ENCODE measurements at regions not wholly inside any gene's neighbourhood (a gene's known extent, or its start where the extent isn't known, plus 50 kb on each side); places are given as distances from the start of the nearest gene placed in this dataset.

DNA sequence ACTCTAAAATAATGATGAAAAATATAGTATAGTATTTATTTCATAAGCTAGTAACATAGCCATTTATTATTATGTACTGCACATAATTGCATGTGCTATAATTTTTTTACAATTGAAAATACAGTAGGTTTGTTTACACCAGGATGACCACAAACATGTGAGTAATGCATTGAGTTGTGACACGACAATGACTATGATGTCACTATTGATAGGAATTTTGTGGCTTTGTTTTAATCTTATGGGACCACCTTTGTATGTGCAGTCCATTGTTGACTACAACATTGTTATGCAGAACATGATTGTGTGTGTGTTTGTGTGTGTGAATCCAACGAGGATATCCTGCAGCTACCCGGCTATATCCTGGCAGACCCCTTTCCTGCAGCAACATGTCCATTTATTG, 372.2 kb upstream of the MCTP2 start:
- Histone ChIP-seq H3K27me3 (no peaks in the 10 kb centered on the region), H3K4me3 (no peak overlapping the region), H3K79me2 (no peaks in the 10 kb centered on the region), H4K20me1 (ENCODE audit: insufficient read depth, poor library complexity, severe bottlenecking) (no peaks in the 10 kb centered on the region), H3K4me2 (no peak overlapping the region), H3K36me3 (replicated peaks; ENCODE audit: insufficient read depth, low read depth) (no peaks in the 10 kb centered on the region), H3K9me2 (replicated peaks; ENCODE audit: insufficient read depth) (no peaks in the 10 kb centered on the region), H3K9me3 (ENCODE audit: low read depth) (no peaks in the 10 kb centered on the region), H3K27ac (no peak overlapping the region), H2AFZ (no peak overlapping the region), H3K4me1 (ENCODE audit: insufficient read depth) (no peaks in the 10 kb centered on the region)
- 93% methylated on average over 3 of the region's 3 CpGs for WGBS (ENCODE audit: low lambda C conversion rate, missing lambda C conversion rate)
- no peak for DNase-seq (ENCODE audit: low spot score)
- no peak for TF ChIP-seq EZH2 (IDR thresholded peaks at IDR 0.05; ENCODE audit: borderline replicate concordance)

GRCh38 chr15:93855181-93855826, 376.1 kb upstream of the MCTP2 start:
- Histone ChIP-seq H3K79me2 (no peaks in the 10 kb centered on the region), H3K4me1 (ENCODE audit: insufficient read depth) (no peaks in the 10 kb centered on the region), H2AFZ (no peak overlapping the region), H3K27me3 (no peaks in the 10 kb centered on the region), H3K36me3 (replicated peaks; ENCODE audit: insufficient read depth, low read depth) (no peaks in the 10 kb centered on the region), H3K9me3 (ENCODE audit: low read depth) (no peaks in the 10 kb centered on the region), H3K9me2 (replicated peaks; ENCODE audit: insufficient read depth) (no peaks in the 10 kb centered on the region), H3K27ac (no peak overlapping the region), H4K20me1 (ENCODE audit: insufficient read depth, poor library complexity, severe bottlenecking) (no peaks in the 10 kb centered on the region), H3K4me3 (no peak overlapping the region), H3K4me2 (no peak overlapping the region)
- no peak for DNase-seq (ENCODE audit: low spot score)
- TF ChIP-seq EZH2phosphoT487 (IDR thresholded peaks at IDR 0.05; ENCODE audit: low read depth, severe bottlenecking, unreplicated experiment) (no peak), CTCF (IDR thresholded peaks at IDR 0.05; ENCODE audit: poor library complexity) (no peak), EZH2 (IDR thresholded peaks at IDR 0.05; ENCODE audit: borderline replicate concordance) (no peak)
- WGBS (ENCODE audit: low lambda C conversion rate, missing lambda C conversion rate), result 74% methylated on average over 4 of the region's 4 CpGs

- Histone ChIP-seq H2AFZ (no peak overlapping the region), H3K27me3 (no peaks in the 10 kb centered on the region), H3K9me3 (ENCODE audit: low read depth) (no peaks in the 10 kb centered on the region), H3K4me3 (no peak overlapping the region), H3K36me3 (replicated peaks; ENCODE audit: insufficient read depth, low read depth) (no peaks in the 10 kb centered on the region), H3K4me2 (no peak overlapping the region), H3K9me2 (replicated peaks; ENCODE audit: insufficient read depth) (no peaks in the 10 kb centered on the region), H3K4me1 (ENCODE audit: insufficient read depth) (no peaks in the 10 kb centered on the region), H3K79me2 (no peaks in the 10 kb centered on the region), H3K27ac (no peak overlapping the region), H4K20me1 (ENCODE audit: insufficient read depth, poor library complexity, severe bottlenecking) (no peaks in the 10 kb centered on the region)
- WGBS (ENCODE audit: low lambda C conversion rate, missing lambda C conversion rate), result 71% methylated on average over 3 of the region's 3 CpGs
- TF ChIP-seq EZH2 (IDR thresholded peaks at IDR 0.05; ENCODE audit: borderline replicate concordance), result no peak
- TF ChIP-seq CTCF (IDR thresholded peaks at IDR 0.05; ENCODE audit: poor library complexity), result no peak
- no peak for TF ChIP-seq EZH2phosphoT487 (IDR thresholded peaks at IDR 0.05; ENCODE audit: low read depth, severe bottlenecking, unreplicated experiment)
- no peak for DNase-seq (ENCODE audit: low spot score)
Observed at GRCh38 chr15:93854088-93854487, 377.3 kb upstream of the MCTP2 start.

GRCh38 chr15:93852761-93853160, 378.6 kb upstream of the MCTP2 start:
- DNase-seq (ENCODE audit: low spot score), result no peak
- H3K9me3 ChIP-seq (ENCODE audit: low read depth), result no peaks in the 10 kb centered on the region
- H3K79me2 ChIP-seq, result no peaks in the 10 kb centered on the region
- no peak overlapping the region for H3K4me2 ChIP-seq
- H3K4me3 ChIP-seq, result no peak overlapping the region
- H3K9me2 ChIP-seq (replicated peaks; ENCODE audit: insufficient read depth), result no peaks in the 10 kb centered on the region
- H2AFZ ChIP-seq, result no peak overlapping the region
- TF ChIP-seq EZH2phosphoT487 (IDR thresholded peaks at IDR 0.05; ENCODE audit: low read depth, severe bottlenecking, unreplicated experiment) (no peak), EZH2 (IDR thresholded peaks at IDR 0.05; ENCODE audit: borderline replicate concordance) (no peak), CTCF (IDR thresholded peaks at IDR 0.05; ENCODE audit: poor library complexity) (no peak)
- H3K27ac ChIP-seq, result no peak overlapping the region
- H3K36me3 ChIP-seq (replicated peaks; ENCODE audit: insufficient read depth, low read depth), result no peaks in the 10 kb centered on the region
- no peaks in the 10 kb centered on the region for H3K4me1 ChIP-seq (ENCODE audit: insufficient read depth)
- no peaks in the 10 kb centered on the region for H3K27me3 ChIP-seq
- H4K20me1 ChIP-seq (ENCODE audit: insufficient read depth, poor library complexity, severe bottlenecking), result no peaks in the 10 kb centered on the region
- 86% methylated on average over 4 of the region's 4 CpGs for WGBS (ENCODE audit: low lambda C conversion rate, missing lambda C conversion rate)

Measured in hepatocyte (in vitro differentiated cells).